Activated CD4-positive, alpha-beta T cell treated with anti-CD3 and anti-CD28 coated beads, Interleukin-2, amount 50 U/mL, for 16 hours (primary cell): ENCODE measurements at regions not wholly inside any gene's neighbourhood (a gene's known extent, or its start where the extent isn't known, plus 50 kb on each side); places are given as distances from the start of the nearest gene placed in this dataset.

Source experiments
- DNase-seq: peaks from one replicate; pipeline ENCODE4 v3.0.0-alpha.2; 2020

- DNase-seq = no peak
Measured at GRCh38 chr10:88110822-88111221, 247.4 kb downstream of the PTEN start.

- DNase-seq = no peak
Measured at GRCh38 chr10:88111294-88111693, 247.9 kb downstream of the PTEN start.

- DNase-seq = no peak
Measured at GRCh38 chr10:88113232-88113631, 249.8 kb downstream of the PTEN start.

- no peak for DNase-seq
Measured at GRCh38 chr10:88113657-88114272, 250.3 kb downstream of the PTEN start.

GRCh38 chr10:88114368-88114767 is 250.9 kb downstream of the PTEN start:
- peak; percentile 21 for DNase-seq

GRCh38 chr10:88115407-88115806 is 252.0 kb downstream of the PTEN start:
- no peak for DNase-seq

GRCh38 chr10:88115968-88116367 is 252.5 kb downstream of the PTEN start:
- DNase-seq = no peak

- no peak for DNase-seq
Measured at GRCh38 chr10:88116481-88116880, 253.1 kb downstream of the PTEN start.

- peak; percentile 67 for DNase-seq
Measured at GRCh38 chr10:88116971-88117626, 253.7 kb downstream of the PTEN start.

- DNase-seq = no peak
Measured at GRCh38 chr10:88117869-88118632, 254.6 kb downstream of the PTEN start.

GRCh38 chr10:88118729-88119128 is 255.3 kb downstream of the PTEN start:
- no peak for DNase-seq

- no peak for DNase-seq
Measured at GRCh38 chr10:88119160-88119559, 255.7 kb downstream of the PTEN start.

- DNase-seq = no peak
Measured at GRCh38 chr10:88120075-88120474, 256.6 kb downstream of the PTEN start.

- no peak for DNase-seq
Measured at GRCh38 chr10:88120599-88121333, 257.3 kb downstream of the PTEN start.

GRCh38 chr10:88121361-88121760 is 257.9 kb downstream of the PTEN start:
- no peak for DNase-seq

- no peak for DNase-seq
Measured at GRCh38 chr10:88122145-88122544, 258.7 kb downstream of the PTEN start.

- no peak for DNase-seq
Measured at GRCh38 chr10:88122576-88122975, 259.2 kb downstream of the PTEN start.

GRCh38 chr10:88125766-88126165 is 262.3 kb downstream of the PTEN start:
- no peak for DNase-seq

- DNase-seq = peak; percentile 14
Measured at GRCh38 chr10:88126699-88127098, 263.3 kb downstream of the PTEN start.

- no peak for DNase-seq
Measured at GRCh38 chr10:88127269-88127668, 263.8 kb downstream of the PTEN start.

GRCh38 chr10:88127766-88128165 is 264.3 kb downstream of the PTEN start:
- DNase-seq = no peak

GRCh38 chr10:88129013-88129412 is 265.6 kb downstream of the PTEN start:
- DNase-seq = no peak

- no peak for DNase-seq
Measured at GRCh38 chr10:88130912-88131311, 267.5 kb downstream of the PTEN start.
